GM18870 (cell line): ENCODE measurements at regions not wholly inside any gene's neighbourhood (a gene's known extent, or its start where the extent isn't known, plus 50 kb on each side); places are given as distances from the start of the nearest gene placed in this dataset.

Experiments
- ATAC-seq: cut with Tn5 transposase; IDR thresholded peaks from one replicate; pipeline ENCODE4 v1.9.1; 2021; ENCODE audit warnings: moderate library complexity; ENCODE audit not compliant: unreplicated experiment

GRCh38 chr2:192315543-192315942 is 120.8 kb upstream of the TMEFF2 start:
- no peak for ATAC-seq

GRCh38 chr2:192314800-192315481 is 120.2 kb upstream of the TMEFF2 start:
- ATAC-seq: no peak

GRCh38 chr2:192313773-192314172 is 119.0 kb upstream of the TMEFF2 start:
- ATAC-seq: no peak

GRCh38 chr2:192311701-192312460 is 117.1 kb upstream of the TMEFF2 start:
- ATAC-seq: no peak

GRCh38 chr2:192307530-192307929 is 112.8 kb upstream of the TMEFF2 start:
- no peak for ATAC-seq

- ATAC-seq: no peak
Observed at GRCh38 chr2:192298664-192299063, 103.9 kb upstream of the TMEFF2 start.

GRCh38 chr2:192292478-192292877 is 97.7 kb upstream of the TMEFF2 start:
- ATAC-seq: no peak

- no peak for ATAC-seq
Observed at GRCh38 chr2:192288295-192288694, 93.6 kb upstream of the TMEFF2 start.

- no peak for ATAC-seq
Observed at GRCh38 chr2:192286093-192286701, 91.5 kb upstream of the TMEFF2 start.

- ATAC-seq: no peak
Observed at GRCh38 chr2:192283450-192283849, 88.7 kb upstream of the TMEFF2 start.

GRCh38 chr2:192278701-192279100 is 84.0 kb upstream of the TMEFF2 start:
- no peak for ATAC-seq

- peak; percentile 51 for ATAC-seq
Observed at GRCh38 chr2:192277494-192278109, 82.9 kb upstream of the TMEFF2 start.

- no peak for ATAC-seq
Observed at GRCh38 chr2:192275632-192276031, 80.9 kb upstream of the TMEFF2 start.

GRCh38 chr2:192267484-192267883 is 72.8 kb upstream of the TMEFF2 start:
- no peak for ATAC-seq

- no peak for ATAC-seq
Observed at GRCh38 chr2:192265751-192266150, 71.0 kb upstream of the TMEFF2 start.

GRCh38 chr2:192254444-192254843 is 59.7 kb upstream of the TMEFF2 start:
- ATAC-seq: no peak

GRCh38 chr2:192253692-192254091 is 59.0 kb upstream of the TMEFF2 start:
- ATAC-seq: no peak

- ATAC-seq: no peak
Observed at GRCh38 chr2:192250961-192251360, 56.2 kb upstream of the TMEFF2 start.

- ATAC-seq: no peak
Observed at GRCh38 chr2:192247456-192247855, 52.7 kb upstream of the TMEFF2 start.

- no peak for ATAC-seq
Observed at GRCh38 chr2:192246297-192246696, 51.6 kb upstream of the TMEFF2 start.

- ATAC-seq: no peak
Observed at GRCh38 chr2:192245329-192245728, 50.6 kb upstream of the TMEFF2 start.
